ENCODE measurements at regions not wholly inside any gene's neighbourhood (a gene's known extent, or its start where the extent isn't known, plus 50 kb on each side); places are given as distances from the start of the nearest gene placed in this dataset.

GRCh38 chr7:54355842-54356241 lies 186.3 kb upstream of the VSTM2A start:
- WGBS (ENCODE audit: missing lambda C conversion rate) = 0% methylated on average over 1 of the region's 1 CpG
- no peak overlapping the region for H3K27ac ChIP-seq
- FAIRE-seq = no peak
- ChIA-PET CTCF (no interaction called here), POLR2A (no interaction called here)
- no peak for DNase-seq (ENCODE audit: low read depth in 1 of 2, low spot score in 1 of 2)
- H3K4me3 ChIP-seq = no peak overlapping the region
- TF ChIP-seq NR3C1 (IDR thresholded peaks at IDR 0.05) (no peak), POLR2A (IDR thresholded peaks at IDR 0.05; ENCODE audit: low read length) (no peak), E2F6 (IDR thresholded peaks at IDR 0.05; ENCODE audit: borderline replicate concordance, low read depth) (no peak), RARB (CRISPR knock-in tag; IDR thresholded peaks at IDR 0.05) (no peak), TFCP2L1 (CRISPR knock-in tag; IDR thresholded peaks at IDR 0.05) (no peak), BHLHE40 (IDR thresholded peaks at IDR 0.05; ENCODE audit: low read depth, low read length) (no peak), NPAS2 (CRISPR knock-in tag; IDR thresholded peaks at IDR 0.05; ENCODE audit: borderline replicate concordance) (no peak), BCL3 (IDR thresholded peaks at IDR 0.05) (no peak), REST (IDR thresholded peaks at IDR 0.05) (no peak), USF2 (IDR thresholded peaks at IDR 0.05) (no peak), MAX (IDR thresholded peaks at IDR 0.05) (no peak)
- no peaks in the 10 kb centered on the region for H3K4me1 ChIP-seq
- ATAC-seq = no peak
- H3K9me3 ChIP-seq = no peaks in the 10 kb centered on the region
- H3K4me2 ChIP-seq = no peak overlapping the region

GRCh38 chr7:54360075-54360840 lies 181.9 kb upstream of the VSTM2A start:
- POLR2A ChIA-PET = no interaction called here
- no peak for TF ChIP-seq KDM1A (IDR thresholded peaks at IDR 0.05; ENCODE audit: low read depth)
- no peak for TF ChIP-seq MAFK (IDR thresholded peaks at IDR 0.05; ENCODE audit: partially characterized antibody)
- no peak for TF ChIP-seq HMGXB4 (CRISPR knock-in tag; IDR thresholded peaks at IDR 0.05; ENCODE audit: borderline replicate concordance)
- no peak for TF ChIP-seq MYC (IDR thresholded peaks at IDR 0.05; ENCODE audit: borderline replicate concordance, low read length)
- no peak for TF ChIP-seq TP53 (CRISPR knock-in tag; IDR thresholded peaks at IDR 0.05)
- no peak for TF ChIP-seq JUN (IDR thresholded peaks at IDR 0.05)
- TF ChIP-seq HOXB13 (CRISPR knock-in tag; IDR thresholded peaks at IDR 0.05; ENCODE audit: low read depth) = no peak
- no peak for TF ChIP-seq E2F6 (IDR thresholded peaks at IDR 0.05; ENCODE audit: borderline replicate concordance, low read depth)
- no peak for TF ChIP-seq CBX2 (IDR thresholded peaks at IDR 0.05; ENCODE audit: borderline replicate concordance, low read depth)
- TF ChIP-seq RARB (CRISPR knock-in tag; IDR thresholded peaks at IDR 0.05) = no peak
- TF ChIP-seq EHF (CRISPR knock-in tag; IDR thresholded peaks at IDR 0.05) = no peak
- TF ChIP-seq FOSL2 (IDR thresholded peaks at IDR 0.05) = no peak
- no peak for TF ChIP-seq FOSL2 (CRISPR knock-in tag; IDR thresholded peaks at IDR 0.05)
- no peak for TF ChIP-seq NR3C1 (IDR thresholded peaks at IDR 0.05)
- no peak for TF ChIP-seq CEBPB (IDR thresholded peaks at IDR 0.05)
- no peak for TF ChIP-seq ATOH8 (CRISPR knock-in tag; IDR thresholded peaks at IDR 0.05; ENCODE audit: low read depth)
- DNase-seq (ENCODE audit: low read depth in 1 of 2, low spot score in 1 of 2) (no peak), FAIRE-seq (no peak), ATAC-seq (no peak)
- no peaks in the 10 kb centered on the region for H3K9me3 ChIP-seq
- H3K27ac ChIP-seq = no peak overlapping the region
- CTCF ChIA-PET = no interaction called here
- H3K4me3 ChIP-seq = no peak overlapping the region
- WGBS (ENCODE audit: missing lambda C conversion rate) = 7% methylated on average over 6 of the region's 6 CpGs
- no peak overlapping the region for H3K4me2 ChIP-seq
- no peaks in the 10 kb centered on the region for H3K4me1 ChIP-seq
